Panc1 (cell line): ENCODE measurements at regions not wholly inside any gene's neighbourhood (a gene's known extent, or its start where the extent isn't known, plus 50 kb on each side); places are given as distances from the start of the nearest gene placed in this dataset.

Experiments used
- ATAC-seq: fragments of 200-7000 bp; cut with Tn5 transposase; 2 replicates; pipeline ENCODE4 v1.9.1; 2020; ENCODE audit warnings: mild to moderate bottlenecking, moderate library complexity
- BruUV-seq: library from RNA; stranded (reverse); fragments of 400-500 nt; replicated peaks from 2 replicates; lab custom pipeline; 2021; lab: Mats Ljungman, UMichigan
- CTCF ChIA-PET: fragments of 300-600 bp; sonication (Branson Sonifier 250); formaldehyde crosslinking; loops from one replicate; lab custom pipeline; 2022; ENCODE audit warnings: antibody characterized with exemption; lab: Charles Lee
- POLR2A ChIA-PET: fragments of 300-600 bp; sonication (Branson Sonifier 250); formaldehyde crosslinking; loops from one replicate; lab custom pipeline; 2022; ENCODE audit warnings: antibody characterized with exemption; lab: Charles Lee
- DNase-seq: peaks from one replicate; pipeline ENCODE4 v3.0.0-alpha.2; 2010; ENCODE audit warnings: low read depth, low spot score
- H3K27ac ChIP-seq: 2 replicates; pipeline ENCODE4 v1.5.1; 2011; ENCODE audit warnings: mild to moderate bottlenecking, low read length, inconsistent platforms
- H3K27me3 ChIP-seq: fragments of 200-500 bp; sonication (Bioruptor generic); 2 replicates; pipeline ENCODE4 v1.6.0; 2014; ENCODE audit warnings: low read length, inconsistent platforms; ENCODE audit not compliant: control insufficient read depth, insufficient read depth
- H3K36me3 ChIP-seq: fragments of 200-500 bp; sonication (Bioruptor generic); 2 replicates; pipeline ENCODE4 v1.5.1; 2014; ENCODE audit warnings: inconsistent platforms, mild to moderate bottlenecking, low read length, moderate library complexity; ENCODE audit not compliant: control insufficient read depth, insufficient read depth
- H3K4me1 ChIP-seq: 2 replicates; pipeline ENCODE4 v1.5.1; 2011; ENCODE audit warnings: inconsistent platforms, mild to moderate bottlenecking, low read length, moderate library complexity; ENCODE audit not compliant: control insufficient read depth, insufficient read depth
- H3K4me3 ChIP-seq, 2 experiments: 2 replicates each; pipeline ENCODE4 v1.5.1; 2011 to 2012; ENCODE audit warnings: low read depth in 2 of 2, low read length in 2 of 2, mild to moderate bottlenecking in 2 of 2, inconsistent platforms in 1 of 2, moderate library complexity in 1 of 2
- H3K9me3 ChIP-seq: fragments of 200-500 bp; sonication (Bioruptor generic); 2 replicates; pipeline ENCODE4 v1.5.1; 2014; ENCODE audit warnings: low read depth, mild to moderate bottlenecking, inconsistent platforms, low read length, moderate library complexity; ENCODE audit not compliant: control insufficient read depth, insufficient read depth
- CTCF ChIP-seq: fragments of 450-650 bp; IDR thresholded peaks from 2 replicates; pipeline ENCODE4 v1.5.1; 2017; ENCODE audit warnings: mild to moderate bottlenecking
- POLR2AphosphoS5 ChIP-seq: IDR thresholded peaks from 2 replicates; pipeline ENCODE4 v1.6.1; 2012; ENCODE audit warnings: mild to moderate bottlenecking, low read depth, low read length, moderate library complexity
- REST ChIP-seq, 2 experiments: IDR thresholded peaks; 2 replicates each; pipeline ENCODE4 v1.6.1; 2011 to 2012; ENCODE audit warnings: low read depth in 2 of 2, control low read depth in 1 of 2, low read length in 1 of 2, mild to moderate bottlenecking in 1 of 2, moderate library complexity in 1 of 2; ENCODE audit not compliant: insufficient read depth in 1 of 2
- SIN3A ChIP-seq: IDR thresholded peaks from 2 replicates; pipeline ENCODE4 v1.6.1; 2012; ENCODE audit warnings: low read depth, mild to moderate bottlenecking, low read length, moderate library complexity, borderline replicate concordance; ENCODE audit not compliant: insufficient read depth
- TCF7L2 ChIP-seq: IDR thresholded peaks from 2 replicates; pipeline ENCODE4 v1.6.1; 2011; ENCODE audit warnings: mild to moderate bottlenecking, low read depth, low read length, inconsistent platforms
- in situ Hi-C: cut with HindIII; loops from 2 replicates; pipeline ENCODE4 v1.10.0; 2016; ENCODE audit warnings: low sequenced_read_pairs, low pct_unique_long_range_greater_than_20kb
- intact Hi-C: fragments of 100-400 bp; cut with micrococcal nuclease; formaldehyde crosslinking; loops from one replicate; pipeline ENCODE4 v1.10.0; 2022; ENCODE audit not compliant: unreplicated experiment

- Histone ChIP-seq H3K27me3 (no peaks in the 10 kb centered on the region), H3K9me3 (no peaks in the 10 kb centered on the region), H3K36me3 (no peaks in the 10 kb centered on the region), H3K4me1 (no peaks in the 10 kb centered on the region), H3K4me3 (no peak overlapping the region), H3K27ac (no peak overlapping the region)
- CTCF ChIA-PET: no interaction called here
- POLR2A ChIA-PET: no interaction called here
- ATAC-seq (no peak), DNase-seq (no peak)
- in situ Hi-C loops: no loop called here
- no TSS peak for BruUV-seq
- TF ChIP-seq REST (IDR thresholded peaks at IDR 0.05; ENCODE audit: insufficient read depth in 1 of 2, low read depth in 2 of 2, low read length in 1 of 2): no peak
- TF ChIP-seq SIN3A: no peak
- TF ChIP-seq CTCF: no peak
- no peak for TF ChIP-seq TCF7L2
- no peak for TF ChIP-seq POLR2AphosphoS5
- intact Hi-C loops: no loop called here
These were observed 595.3 kb upstream of the PTCHD4 start for GRCh38 chr6:48706310-48706709.

GRCh38 chr6:48701572-48701971, 590.6 kb upstream of the PTCHD4 start:
- in situ Hi-C loops: no loop called here

More at GRCh38 chr6:48701572-48701971, 590.6 kb upstream of the PTCHD4 start:
- no peak overlapping the region for H3K27ac ChIP-seq
- ChIA-PET POLR2A (no interaction called here), CTCF (no interaction called here)
- intact Hi-C loops: no loop called here
- no peaks in the 10 kb centered on the region for H3K9me3 ChIP-seq
- H3K4me3 ChIP-seq: no peak overlapping the region
- ATAC-seq: no peak
- H3K4me1 ChIP-seq: no peaks in the 10 kb centered on the region
- no peaks in the 10 kb centered on the region for H3K36me3 ChIP-seq
- DNase-seq: no peak
- BruUV-seq: no TSS peak
- TF ChIP-seq CTCF (no peak), REST (IDR thresholded peaks at IDR 0.05; ENCODE audit: insufficient read depth in 1 of 2, low read depth in 2 of 2, low read length in 1 of 2) (no peak), TCF7L2 (no peak), SIN3A (no peak), POLR2AphosphoS5 (no peak)
- no peaks in the 10 kb centered on the region for H3K27me3 ChIP-seq
